ENCODE measurements at regions not wholly inside any gene's neighbourhood (a gene's known extent, or its start where the extent isn't known, plus 50 kb on each side); places are given as distances from the start of the nearest gene placed in this dataset.
"Not testable (repeated sequence)": the region's sequence is repeated elsewhere in the genome, so short reads cannot be mapped to it uniquely, and the experiment has no call there.

DNA sequence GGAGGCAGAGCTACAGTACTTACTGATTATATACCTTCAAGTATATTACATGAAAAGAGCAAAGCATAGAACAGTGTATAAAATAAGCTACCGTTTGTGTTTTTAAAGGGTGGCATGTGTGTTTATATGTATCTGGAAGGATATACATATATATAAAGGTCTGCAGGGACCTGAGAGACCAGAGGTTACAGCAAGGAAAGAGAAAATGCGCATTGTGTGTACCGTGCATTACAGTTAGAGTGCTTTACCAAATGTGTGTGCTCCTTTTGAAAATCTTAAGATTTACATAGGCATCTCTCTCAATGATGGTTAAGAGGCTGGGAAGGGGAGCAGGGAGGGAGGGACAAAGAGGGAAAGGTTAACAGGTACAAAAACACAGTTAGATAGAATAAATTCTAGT lies 55.8 kb upstream of the FAM25C start:
- H3K4me3 ChIP-seq (ENCODE audit: low read length); H3K4me1 ChIP-seq (ENCODE audit: control insufficient read depth in 2 of 2, insufficient read depth in 2 of 2, low read length in 2 of 2); intact Hi-C loops (cut with micrococcal nuclease); DNase-seq; ATAC-seq; H3K9me3 ChIP-seq (ENCODE audit: control insufficient read depth in 2 of 3, low read length in 3 of 3); H3K9me3 Mint-ChIP-seq; H3K27ac ChIP-seq (ENCODE audit: low read depth, low read length); CTCF ChIA-PET; H3K4me1 Mint-ChIP-seq; H3K4me3 Mint-ChIP-seq; H3K27me3 Mint-ChIP-seq; H3K36me3 Mint-ChIP-seq; POLR2A ChIA-PET; H3K27me3 ChIP-seq (ENCODE audit: control insufficient read depth in 2 of 2, insufficient read depth in 2 of 2, low read length in 2 of 2); H3K36me3 ChIP-seq (ENCODE audit: control insufficient read depth in 2 of 3, insufficient read depth in 3 of 3, low read length in 3 of 3); H3K27ac Mint-ChIP-seq: not testable (repeated sequence)

All from naive thymus-derived CD4-positive, alpha-beta T cell (primary cell).